ENCODE measurements at regions not wholly inside any gene's neighbourhood (a gene's known extent, or its start where the extent isn't known, plus 50 kb on each side); places are given as distances from the start of the nearest gene placed in this dataset.

GRCh38 chr2:221034026-221034701, 537.9 kb downstream of the EPHA4 start:
- Histone ChIP-seq H3K9ac (ENCODE audit: low read length) (no peak overlapping the region), H3K9me3 (ENCODE audit: low read length) (no peaks in the 10 kb centered on the region), H3K27ac (ENCODE audit: low read depth, low read length) (no peak overlapping the region), H3K4me1 (ENCODE audit: insufficient read depth, low read length) (no peaks in the 10 kb centered on the region), H3K4me3 (ENCODE audit: low read depth in 1 of 2, low read length in 2 of 2) (no peak overlapping the region), H3K27me3 (ENCODE audit: control insufficient read depth in 1 of 2, insufficient read depth in 2 of 2, low read length in 2 of 2) (no peaks in the 10 kb centered on the region), H3K36me3 (ENCODE audit: insufficient read depth, low read length) (no peaks in the 10 kb centered on the region)

- no peaks in the 10 kb centered on the region for H3K27me3 ChIP-seq (ENCODE audit: control insufficient read depth in 1 of 2, insufficient read depth in 2 of 2, low read length in 2 of 2)
- H3K4me1 ChIP-seq (ENCODE audit: insufficient read depth, low read length), result no peaks in the 10 kb centered on the region
- H3K9me3 ChIP-seq (ENCODE audit: low read length), result no peaks in the 10 kb centered on the region
- no peak overlapping the region for H3K4me3 ChIP-seq (ENCODE audit: low read depth in 1 of 2, low read length in 2 of 2)
- no peak overlapping the region for H3K9ac ChIP-seq (ENCODE audit: low read length)
- no peaks in the 10 kb centered on the region for H3K36me3 ChIP-seq (ENCODE audit: insufficient read depth, low read length)
- no peak overlapping the region for H3K27ac ChIP-seq (ENCODE audit: low read depth, low read length)
These were observed 537.1 kb downstream of the EPHA4 start for GRCh38 chr2:221034973-221035372.

- H3K27me3 ChIP-seq (ENCODE audit: control insufficient read depth in 1 of 2, insufficient read depth in 2 of 2, low read length in 2 of 2), result no peaks in the 10 kb centered on the region
- no peak overlapping the region for H3K27ac ChIP-seq (ENCODE audit: low read depth, low read length)
- H3K9ac ChIP-seq (ENCODE audit: low read length), result no peak overlapping the region
- no peaks in the 10 kb centered on the region for H3K4me1 ChIP-seq (ENCODE audit: insufficient read depth, low read length)
- H3K9me3 ChIP-seq (ENCODE audit: low read length), result no peaks in the 10 kb centered on the region
- no peak overlapping the region for H3K4me3 ChIP-seq (ENCODE audit: low read depth in 1 of 2, low read length in 2 of 2)
- H3K36me3 ChIP-seq (ENCODE audit: insufficient read depth, low read length), result no peaks in the 10 kb centered on the region
These were observed 529.2 kb downstream of the EPHA4 start for GRCh38 chr2:221042926-221043325.

GRCh38 chr2:221044781-221045180, 527.3 kb downstream of the EPHA4 start:
- Histone ChIP-seq H3K36me3 (ENCODE audit: insufficient read depth, low read length) (no peaks in the 10 kb centered on the region), H3K9ac (ENCODE audit: low read length) (no peak overlapping the region), H3K4me1 (ENCODE audit: insufficient read depth, low read length) (no peaks in the 10 kb centered on the region), H3K4me3 (ENCODE audit: low read depth in 1 of 2, low read length in 2 of 2) (no peak overlapping the region), H3K27ac (ENCODE audit: low read depth, low read length) (no peak overlapping the region), H3K27me3 (ENCODE audit: control insufficient read depth in 1 of 2, insufficient read depth in 2 of 2, low read length in 2 of 2) (no peaks in the 10 kb centered on the region), H3K9me3 (ENCODE audit: low read length) (no peaks in the 10 kb centered on the region)

GRCh38 chr2:221050020-221050795, 521.9 kb downstream of the EPHA4 start:
- H3K9ac ChIP-seq (ENCODE audit: low read length), result no peak overlapping the region
- H3K4me1 ChIP-seq (ENCODE audit: insufficient read depth, low read length), result no peaks in the 10 kb centered on the region
- no peak overlapping the region for H3K4me3 ChIP-seq (ENCODE audit: low read depth in 1 of 2, low read length in 2 of 2)
- H3K27me3 ChIP-seq (ENCODE audit: control insufficient read depth in 1 of 2, insufficient read depth in 2 of 2, low read length in 2 of 2), result no peaks in the 10 kb centered on the region
- H3K9me3 ChIP-seq (ENCODE audit: low read length), result no peaks in the 10 kb centered on the region
- H3K27ac ChIP-seq (ENCODE audit: low read depth, low read length), result no peak overlapping the region
- H3K36me3 ChIP-seq (ENCODE audit: insufficient read depth, low read length), result no peaks in the 10 kb centered on the region

- no peaks in the 10 kb centered on the region for H3K36me3 ChIP-seq (ENCODE audit: insufficient read depth, low read length)
- no peak overlapping the region for H3K4me3 ChIP-seq (ENCODE audit: low read depth in 1 of 2, low read length in 2 of 2)
- H3K27me3 ChIP-seq (ENCODE audit: control insufficient read depth in 1 of 2, insufficient read depth in 2 of 2, low read length in 2 of 2), result no peaks in the 10 kb centered on the region
- no peaks in the 10 kb centered on the region for H3K4me1 ChIP-seq (ENCODE audit: insufficient read depth, low read length)
- H3K9me3 ChIP-seq (ENCODE audit: low read length), result no peaks in the 10 kb centered on the region
- H3K9ac ChIP-seq (ENCODE audit: low read length), result no peak overlapping the region
- no peak overlapping the region for H3K27ac ChIP-seq (ENCODE audit: low read depth, low read length)
These were observed 520.9 kb downstream of the EPHA4 start for GRCh38 chr2:221051162-221051561.

GRCh38 chr2:221060376-221060775, 511.7 kb downstream of the EPHA4 start:
- no peak overlapping the region for H3K4me3 ChIP-seq (ENCODE audit: low read depth in 1 of 2, low read length in 2 of 2)
- H3K9ac ChIP-seq (ENCODE audit: low read length), result no peak overlapping the region
- H3K27me3 ChIP-seq (ENCODE audit: control insufficient read depth in 1 of 2, insufficient read depth in 2 of 2, low read length in 2 of 2), result no peaks in the 10 kb centered on the region
- peaks cover 5% of the 10 kb centered on the region for H3K4me1 ChIP-seq (ENCODE audit: insufficient read depth, low read length)
- no peaks in the 10 kb centered on the region for H3K36me3 ChIP-seq (ENCODE audit: insufficient read depth, low read length)
- H3K9me3 ChIP-seq (ENCODE audit: low read length), result no peaks in the 10 kb centered on the region
- no peak overlapping the region for H3K27ac ChIP-seq (ENCODE audit: low read depth, low read length)

- H3K9ac ChIP-seq (ENCODE audit: low read length), result no peak overlapping the region
- H3K27ac ChIP-seq (ENCODE audit: low read depth, low read length), result no peak overlapping the region
- H3K4me1 ChIP-seq (ENCODE audit: insufficient read depth, low read length), result peaks cover 5% of the 10 kb centered on the region
- H3K9me3 ChIP-seq (ENCODE audit: low read length), result no peaks in the 10 kb centered on the region
- no peaks in the 10 kb centered on the region for H3K36me3 ChIP-seq (ENCODE audit: insufficient read depth, low read length)
- no peak overlapping the region for H3K4me3 ChIP-seq (ENCODE audit: low read depth in 1 of 2, low read length in 2 of 2)
- no peaks in the 10 kb centered on the region for H3K27me3 ChIP-seq (ENCODE audit: control insufficient read depth in 1 of 2, insufficient read depth in 2 of 2, low read length in 2 of 2)
These were observed 508.5 kb downstream of the EPHA4 start for GRCh38 chr2:221063568-221063967.

- Histone ChIP-seq H3K4me3 (ENCODE audit: low read depth in 1 of 2, low read length in 2 of 2) (no peak overlapping the region), H3K4me1 (ENCODE audit: insufficient read depth, low read length) (peaks cover 5% of the 10 kb centered on the region), H3K27me3 (ENCODE audit: control insufficient read depth in 1 of 2, insufficient read depth in 2 of 2, low read length in 2 of 2) (no peaks in the 10 kb centered on the region), H3K36me3 (ENCODE audit: insufficient read depth, low read length) (no peaks in the 10 kb centered on the region), H3K9ac (ENCODE audit: low read length) (no peak overlapping the region), H3K27ac (ENCODE audit: low read depth, low read length) (no peak overlapping the region), H3K9me3 (ENCODE audit: low read length) (no peaks in the 10 kb centered on the region)
These were observed 507.8 kb downstream of the EPHA4 start for GRCh38 chr2:221064058-221064854.

- H3K9me3 ChIP-seq (ENCODE audit: low read length), result no peaks in the 10 kb centered on the region
- H3K4me3 ChIP-seq (ENCODE audit: low read depth in 1 of 2, low read length in 2 of 2), result no peak overlapping the region
- no peaks in the 10 kb centered on the region for H3K27me3 ChIP-seq (ENCODE audit: control insufficient read depth in 1 of 2, insufficient read depth in 2 of 2, low read length in 2 of 2)
- no peak overlapping the region for H3K27ac ChIP-seq (ENCODE audit: low read depth, low read length)
- no peaks in the 10 kb centered on the region for H3K36me3 ChIP-seq (ENCODE audit: insufficient read depth, low read length)
- H3K9ac ChIP-seq (ENCODE audit: low read length), result no peak overlapping the region
- peaks cover 5% of the 10 kb centered on the region for H3K4me1 ChIP-seq (ENCODE audit: insufficient read depth, low read length)
These were observed 507.2 kb downstream of the EPHA4 start for GRCh38 chr2:221064880-221065279.

GRCh38 chr2:221068123-221068522, 504.0 kb downstream of the EPHA4 start:
- Histone ChIP-seq H3K4me3 (ENCODE audit: low read depth in 1 of 2, low read length in 2 of 2) (no peak overlapping the region), H3K27ac (ENCODE audit: low read depth, low read length) (no peak overlapping the region), H3K9ac (ENCODE audit: low read length) (no peak overlapping the region), H3K9me3 (ENCODE audit: low read length) (no peaks in the 10 kb centered on the region), H3K4me1 (ENCODE audit: insufficient read depth, low read length) (no peaks in the 10 kb centered on the region), H3K36me3 (ENCODE audit: insufficient read depth, low read length) (no peaks in the 10 kb centered on the region), H3K27me3 (ENCODE audit: control insufficient read depth in 1 of 2, insufficient read depth in 2 of 2, low read length in 2 of 2) (no peaks in the 10 kb centered on the region)

Measured in muscle layer of colon (tissue), 2 donors.